SU-DHL-6 (cell line): ENCODE measurements at regions not wholly inside any gene's neighbourhood (a gene's known extent, or its start where the extent isn't known, plus 50 kb on each side); places are given as distances from the start of the nearest gene placed in this dataset.

Experiments
- EZH2phosphoT487 ChIP-seq: fragments of 200-600 bp; sonication (generic), shearing (Covaris generic); conservative IDR thresholded peaks from 2 replicates; pipeline ENCODE4 v1.6.1; 2018; ENCODE audit warnings: mild to moderate bottlenecking, antibody characterized with exemption, low read length, moderate library complexity, mixed read lengths
- TF ChIP-seq, protein P1 (sequence below): fragments of 200-600 bp; sonication (generic); IDR thresholded peaks from one replicate; pipeline ENCODE4 v1.5.1; 2017; ENCODE audit warnings: antibody characterized with exemption, mild to moderate bottlenecking, low read length, moderate library complexity; ENCODE audit not compliant: insufficient read depth, poor library complexity, severe bottlenecking

GRCh38 chr3:80753021-80753420 is 985.2 kb upstream of the ROBO1 start:
- TF ChIP-seq, protein P1, sequence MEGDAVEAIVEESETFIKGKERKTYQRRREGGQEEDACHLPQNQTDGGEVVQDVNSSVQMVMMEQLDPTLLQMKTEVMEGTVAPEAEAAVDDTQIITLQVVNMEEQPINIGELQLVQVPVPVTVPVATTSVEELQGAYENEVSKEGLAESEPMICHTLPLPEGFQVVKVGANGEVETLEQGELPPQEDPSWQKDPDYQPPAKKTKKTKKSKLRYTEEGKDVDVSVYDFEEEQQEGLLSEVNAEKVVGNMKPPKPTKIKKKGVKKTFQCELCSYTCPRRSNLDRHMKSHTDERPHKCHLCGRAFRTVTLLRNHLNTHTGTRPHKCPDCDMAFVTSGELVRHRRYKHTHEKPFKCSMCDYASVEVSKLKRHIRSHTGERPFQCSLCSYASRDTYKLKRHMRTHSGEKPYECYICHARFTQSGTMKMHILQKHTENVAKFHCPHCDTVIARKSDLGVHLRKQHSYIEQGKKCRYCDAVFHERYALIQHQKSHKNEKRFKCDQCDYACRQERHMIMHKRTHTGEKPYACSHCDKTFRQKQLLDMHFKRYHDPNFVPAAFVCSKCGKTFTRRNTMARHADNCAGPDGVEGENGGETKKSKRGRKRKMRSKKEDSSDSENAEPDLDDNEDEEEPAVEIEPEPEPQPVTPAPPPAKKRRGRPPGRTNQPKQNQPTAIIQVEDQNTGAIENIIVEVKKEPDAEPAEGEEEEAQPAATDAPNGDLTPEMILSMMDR = no peak
- TF ChIP-seq EZH2phosphoT487 = no peak
